D341Med (cell line): ENCODE measurements at regions not wholly inside any gene's neighbourhood (a gene's known extent, or its start where the extent isn't known, plus 50 kb on each side); places are given as distances from the start of the nearest gene placed in this dataset.

ENCODE experiments used
- DNase-seq: peaks from one replicate; pipeline ENCODE4 v3.0.0; 2012; ENCODE audit warnings: low spot score

DNA sequence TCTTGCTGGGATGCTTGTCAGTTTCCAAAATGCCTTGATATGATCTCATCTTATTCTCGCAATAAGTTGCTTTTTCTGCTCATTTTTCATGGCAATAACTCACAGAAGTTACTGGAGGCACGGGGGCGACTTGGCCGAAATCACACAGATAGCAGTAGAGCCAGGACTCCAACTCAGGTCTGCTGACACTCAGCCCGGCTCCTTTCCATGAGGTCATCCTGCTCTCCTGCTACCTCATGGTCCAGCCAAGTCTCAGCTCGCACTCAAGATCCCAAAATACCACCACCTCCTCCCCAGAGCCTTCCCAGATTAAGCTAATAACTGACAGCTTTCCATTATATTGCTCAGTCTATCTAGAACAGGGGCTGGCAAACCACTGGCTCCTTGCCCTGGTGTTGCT is 269.5 kb downstream of the MAP2K4 start:
- no peak for DNase-seq

DNA sequence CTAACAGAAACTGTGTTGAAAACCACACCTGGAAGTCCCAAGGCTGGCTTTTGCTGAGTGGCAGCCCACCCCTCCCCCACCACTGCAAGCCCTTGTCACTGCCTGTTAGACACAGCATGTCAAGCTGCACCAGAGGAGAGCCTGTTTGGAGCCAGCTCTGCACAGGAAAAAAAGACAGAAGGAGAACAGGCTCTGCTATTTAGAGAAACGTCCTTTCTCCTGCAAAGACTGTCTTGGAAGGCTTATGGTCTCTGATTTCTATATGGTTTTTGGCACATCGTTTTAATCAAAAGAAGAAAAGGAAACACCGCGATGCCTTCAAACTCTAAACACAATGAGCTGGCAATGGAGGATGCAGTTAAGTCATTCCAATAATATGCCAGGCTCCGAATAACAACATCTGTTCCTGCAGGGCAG is 275.5 kb downstream of the MAP2K4 start:
- DNase-seq: no peak

DNA sequence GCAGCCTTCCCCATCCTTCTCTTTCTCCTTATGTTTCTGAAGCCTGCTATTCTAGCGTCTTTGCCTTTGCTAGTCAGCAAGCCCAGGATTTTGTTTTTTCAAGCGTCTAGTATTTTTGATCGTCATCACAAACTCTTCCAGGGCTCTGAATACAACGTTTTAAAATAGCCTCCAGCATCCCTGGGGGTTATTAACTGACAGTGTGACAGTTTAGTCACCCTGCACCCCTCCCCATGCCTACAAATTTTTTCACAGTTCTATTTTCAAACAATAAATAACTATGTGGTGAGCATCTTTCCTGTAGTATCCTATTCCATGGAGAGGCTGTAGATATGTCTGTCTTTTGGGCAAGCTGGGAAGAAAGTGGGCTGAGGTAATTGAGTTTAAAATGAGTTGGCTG is 280.9 kb downstream of the MAP2K4 start:
- DNase-seq: no peak

DNA sequence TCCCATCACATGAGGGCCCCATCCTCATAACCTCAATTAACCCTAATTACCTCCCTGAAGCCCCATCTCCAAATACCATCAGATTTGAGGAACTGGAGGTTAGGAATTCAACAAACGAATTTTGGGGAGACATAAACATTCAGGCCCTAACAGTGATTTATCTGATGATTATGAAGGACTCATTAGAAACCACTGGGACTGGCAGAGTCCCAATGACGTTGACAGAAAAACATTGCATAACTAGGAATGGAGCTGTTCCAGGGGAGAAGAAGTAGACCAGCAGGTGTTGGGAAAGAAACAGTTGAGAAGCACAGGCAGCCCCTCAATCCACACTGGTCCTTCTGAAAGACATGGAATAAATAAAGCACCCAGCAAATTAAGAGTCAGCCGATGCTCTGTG is 282.0 kb downstream of the MAP2K4 start:
- no peak for DNase-seq

DNA sequence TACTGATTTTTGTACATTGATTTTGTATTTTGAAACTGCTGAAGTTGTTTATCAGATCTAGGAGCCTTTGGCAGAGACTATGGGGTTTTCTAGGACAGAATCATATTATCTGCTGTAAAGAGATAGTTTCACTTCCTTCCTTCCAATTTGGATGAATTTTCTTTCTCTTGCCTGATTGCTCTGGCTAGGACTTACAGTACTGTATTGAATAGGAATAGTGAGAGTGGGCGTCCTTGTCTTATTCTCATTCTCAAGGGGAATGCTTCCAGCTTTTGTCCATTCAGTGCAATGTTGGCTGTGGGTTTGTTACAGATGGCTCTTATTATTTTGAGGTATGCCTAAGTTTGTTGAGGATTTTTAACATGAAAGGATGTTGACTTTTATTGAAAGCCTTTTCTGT is 290.1 kb downstream of the MAP2K4 start:
- DNase-seq: no peak

DNA sequence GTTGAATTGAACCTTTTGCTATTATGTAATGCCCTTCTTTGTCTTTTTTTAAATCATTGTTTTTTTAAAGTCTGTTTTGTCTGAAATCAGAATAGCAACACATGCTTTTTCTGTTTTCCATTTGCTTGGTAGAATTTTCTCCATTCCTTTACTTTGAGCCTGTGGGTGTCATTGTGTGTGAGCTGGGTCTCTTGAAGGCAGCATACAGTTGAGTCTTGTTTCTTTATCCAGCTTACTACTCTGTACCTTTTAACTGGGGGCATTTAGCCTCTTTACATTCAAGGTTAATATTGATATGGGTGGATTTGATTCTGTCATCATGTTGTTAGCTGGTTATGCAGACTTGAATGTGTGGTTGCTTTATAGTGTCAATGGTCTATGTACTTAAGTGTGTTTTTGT is 292.0 kb downstream of the MAP2K4 start:
- no peak for DNase-seq

DNA sequence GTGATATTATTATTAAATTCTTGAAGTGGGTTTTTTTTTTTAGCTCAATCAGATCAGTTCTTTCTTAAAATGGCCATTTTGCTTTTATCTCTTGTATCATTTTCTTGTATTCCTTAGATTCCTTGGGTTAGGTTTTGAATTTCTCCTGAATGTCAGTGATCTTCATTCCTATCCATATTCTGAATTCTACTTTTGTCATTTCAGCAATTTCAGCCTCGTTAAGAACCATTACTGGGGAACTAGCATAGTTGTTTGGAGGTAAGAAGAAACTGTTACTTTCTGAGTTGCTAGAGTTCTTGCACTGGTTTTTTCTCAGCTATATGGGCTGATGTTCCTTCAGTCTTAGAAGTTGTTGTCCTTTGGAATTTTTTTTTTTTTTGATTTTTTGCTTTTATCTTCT is 293.1 kb downstream of the MAP2K4 start:
- DNase-seq: no peak

DNA sequence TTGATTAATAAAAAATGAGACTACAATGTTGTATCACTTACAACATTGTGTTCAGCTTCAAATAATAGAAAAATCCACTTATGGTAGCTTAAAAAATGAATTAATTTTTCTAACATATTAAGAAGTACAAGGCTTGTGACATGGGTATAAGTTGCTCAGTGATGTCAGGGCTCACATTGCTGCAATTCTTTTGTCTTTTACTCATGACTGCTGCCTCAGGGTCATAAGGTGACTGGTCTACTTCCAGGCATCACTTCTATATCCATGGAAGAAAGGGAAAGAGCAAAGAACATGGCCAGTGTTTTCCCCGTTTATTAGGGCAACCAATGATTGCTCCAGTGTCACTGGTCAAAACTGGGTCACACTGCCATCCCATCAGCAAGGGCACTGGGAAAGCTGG is 295.3 kb downstream of the MAP2K4 start:
- no peak for DNase-seq

DNA sequence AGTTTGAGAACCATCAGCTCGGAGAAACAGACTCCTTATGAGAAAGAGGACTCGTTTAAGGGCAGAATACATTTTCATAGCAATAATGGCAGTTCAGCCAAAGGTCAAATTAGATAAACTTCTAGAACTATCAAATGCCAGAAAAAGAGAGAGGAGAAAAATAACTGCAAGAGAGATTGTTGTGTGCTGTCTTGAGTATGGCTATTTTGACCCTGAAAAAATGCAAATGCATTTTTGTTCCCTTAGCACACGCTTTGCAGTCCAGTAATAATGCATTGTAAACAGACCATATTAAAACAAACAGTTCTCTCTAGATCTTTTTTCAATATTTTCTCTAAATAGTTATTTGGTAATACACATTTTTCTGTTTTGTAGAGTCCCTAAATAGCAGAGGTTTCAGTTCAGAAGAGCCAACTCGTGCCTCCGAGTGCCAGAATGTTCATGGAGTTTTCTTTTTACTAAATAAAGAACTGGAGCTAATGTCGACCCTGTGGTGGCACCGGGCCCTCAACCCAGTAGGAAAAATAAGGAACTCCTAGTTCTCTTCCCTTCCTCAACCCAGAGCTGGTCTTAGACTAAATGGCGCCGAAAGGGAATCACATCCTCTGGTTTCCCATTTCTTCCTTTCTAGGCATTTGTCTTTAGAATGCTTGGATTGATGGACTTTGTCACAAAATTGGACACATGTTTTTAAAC is 298.0 kb downstream of the MAP2K4 start:
- DNase-seq: no peak

DNA sequence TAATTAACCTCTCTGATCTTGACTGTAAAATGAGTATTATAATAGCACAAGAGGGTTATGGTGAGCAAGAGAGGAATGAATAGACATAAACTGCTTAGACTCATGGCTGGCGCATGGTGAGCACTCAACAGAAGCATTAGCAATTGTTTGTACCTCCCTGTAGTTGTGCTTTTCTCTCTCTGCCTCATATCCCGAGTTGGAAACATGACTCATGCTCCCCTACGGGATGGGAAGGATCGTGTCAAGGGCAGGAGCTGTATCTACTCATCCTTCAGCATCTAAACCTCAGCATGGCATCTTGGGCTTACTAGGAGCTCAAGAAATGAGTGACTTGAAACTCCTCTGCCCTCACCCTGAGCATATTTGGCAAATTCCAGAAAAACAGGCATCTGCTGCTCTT is 299.6 kb downstream of the MAP2K4 start:
- DNase-seq: no peak

DNA sequence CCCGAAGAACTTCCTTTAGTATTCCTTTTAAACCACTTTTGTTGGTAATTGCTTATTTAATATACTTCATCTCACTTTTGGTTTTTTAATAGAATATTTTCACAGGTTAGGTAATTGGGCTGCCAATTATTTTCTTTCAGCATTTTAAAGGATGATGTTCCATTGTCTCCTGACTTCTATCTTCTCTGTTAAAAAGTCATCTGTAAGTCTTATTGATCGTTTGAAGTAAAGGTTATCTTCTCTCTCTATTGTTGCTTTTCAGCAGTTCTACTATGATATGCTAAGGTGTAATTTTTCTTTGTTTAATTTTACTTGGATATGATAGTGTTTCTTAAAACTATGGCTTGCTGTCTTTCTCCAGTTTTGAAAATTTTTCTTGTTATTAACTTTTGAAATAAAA is 307.5 kb downstream of the MAP2K4 start:
- no peak for DNase-seq

DNA sequence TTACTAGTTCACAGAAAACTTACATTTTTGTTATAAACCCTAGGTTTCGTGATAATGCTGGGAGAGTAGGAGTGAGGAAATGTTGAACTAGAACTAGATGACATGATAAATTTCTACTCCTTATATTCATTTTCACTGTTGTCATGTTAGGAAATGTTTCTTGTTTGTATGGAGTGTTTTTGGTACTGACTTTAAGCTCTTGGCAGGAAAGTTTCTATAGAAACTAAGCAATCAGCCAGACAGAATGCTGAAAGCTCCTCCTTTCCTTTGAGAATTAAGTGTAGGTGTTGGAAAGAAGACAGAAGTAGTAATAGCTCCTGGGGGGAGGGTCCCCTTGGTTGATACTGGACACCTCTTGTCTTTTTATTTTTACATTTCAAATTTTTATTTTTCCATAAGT is 309.8 kb downstream of the MAP2K4 start:
- DNase-seq: no peak

DNA sequence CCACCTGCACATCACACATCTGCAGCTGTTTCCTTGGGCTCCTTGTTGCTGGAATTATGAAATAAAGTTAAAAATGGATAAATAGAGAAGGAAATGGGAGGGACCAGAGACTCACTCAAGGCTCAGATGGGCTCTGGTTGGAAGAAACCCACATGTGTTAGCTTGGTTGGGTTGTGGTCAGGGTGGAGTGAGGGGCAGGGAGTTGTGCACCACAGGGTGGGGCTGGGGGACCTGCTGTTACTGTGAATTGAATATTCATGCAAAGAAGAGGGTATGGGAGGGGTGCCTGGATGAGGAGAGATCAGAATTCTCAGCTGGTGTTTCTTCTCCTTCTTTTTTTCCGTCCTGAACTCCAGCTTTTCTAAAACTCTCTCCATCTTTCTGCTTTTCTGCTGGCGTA is 320.7 kb downstream of the MAP2K4 start:
- no peak for DNase-seq

DNA sequence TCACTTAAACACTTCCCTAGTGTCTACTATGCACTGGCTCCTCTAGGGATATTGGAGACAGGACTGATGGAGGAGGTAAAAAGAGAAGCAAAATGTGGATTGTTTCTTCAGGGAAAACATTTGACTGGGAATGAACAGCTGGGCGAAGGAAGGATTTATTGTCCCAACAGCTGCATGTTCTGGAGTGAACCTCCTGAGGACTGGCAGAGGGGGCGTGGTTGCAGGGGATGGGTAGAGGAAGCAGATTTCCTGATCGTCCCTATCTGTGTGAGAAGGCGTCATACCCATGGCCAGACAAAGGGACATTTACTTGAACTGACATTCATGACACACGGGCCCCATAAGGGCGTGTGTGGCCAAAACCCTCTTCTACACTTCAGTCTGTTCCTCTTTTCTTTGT is 321.5 kb downstream of the MAP2K4 start:
- DNase-seq: no peak

DNA sequence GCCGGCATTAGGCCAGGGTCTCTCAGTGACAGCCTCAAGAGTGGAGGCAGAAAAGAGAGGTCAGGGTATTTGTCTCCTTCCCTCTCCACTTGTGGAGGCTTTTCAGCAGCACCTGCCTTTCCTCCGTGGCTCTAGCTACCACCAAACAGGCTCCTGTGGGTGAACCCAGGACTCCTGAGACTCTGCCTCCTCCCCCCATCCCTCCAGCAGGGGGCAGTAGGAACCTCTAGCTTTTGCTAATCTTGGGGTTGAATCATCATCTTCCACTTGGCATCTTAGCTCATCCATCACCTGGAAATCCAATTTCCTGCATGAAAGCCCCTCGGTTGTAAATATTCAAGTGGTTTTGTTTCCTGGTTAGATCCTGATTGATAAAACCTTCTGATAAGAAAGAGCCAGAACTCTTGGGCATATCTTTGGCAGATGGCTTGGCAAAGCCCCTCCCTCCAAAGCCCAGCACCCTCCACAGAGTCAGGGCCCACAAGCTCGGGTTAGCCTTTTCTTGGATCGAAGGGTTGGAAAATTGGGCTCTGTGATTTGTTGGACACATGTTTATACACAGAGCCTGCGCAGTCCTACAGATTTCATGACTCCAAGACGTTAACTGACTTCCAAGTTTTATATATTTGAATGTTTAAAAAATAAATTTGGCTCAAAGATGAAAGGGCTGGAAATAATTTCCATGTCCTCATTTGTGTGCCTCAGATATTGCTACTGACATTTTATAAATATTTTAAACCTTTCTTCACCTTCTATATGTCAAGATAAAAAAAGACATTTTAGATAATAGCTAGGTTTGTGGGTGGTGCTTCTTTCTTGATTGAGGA is 322.1 kb downstream of the MAP2K4 start:
- DNase-seq: peak; percentile 39

DNA sequence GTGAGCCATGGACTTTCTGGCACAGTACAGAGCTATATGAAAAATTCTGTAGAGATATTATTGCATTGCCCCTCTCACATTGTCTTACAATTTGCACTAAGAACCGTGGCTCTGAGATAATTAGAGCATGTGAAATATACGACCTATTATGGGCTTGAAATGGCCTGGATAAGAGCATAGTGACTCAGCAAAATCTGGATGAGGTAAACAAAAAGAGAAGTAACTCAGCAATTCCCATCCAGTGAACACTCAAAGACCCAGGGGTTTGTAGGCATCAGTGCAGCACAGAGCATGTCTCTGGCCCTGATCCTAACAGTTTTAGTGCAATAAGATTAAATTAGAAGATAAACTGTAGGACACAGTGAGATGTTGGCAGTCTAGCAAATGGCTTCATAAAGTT is 317.2 kb upstream of the MYOCD start:
- DNase-seq: no peak

DNA sequence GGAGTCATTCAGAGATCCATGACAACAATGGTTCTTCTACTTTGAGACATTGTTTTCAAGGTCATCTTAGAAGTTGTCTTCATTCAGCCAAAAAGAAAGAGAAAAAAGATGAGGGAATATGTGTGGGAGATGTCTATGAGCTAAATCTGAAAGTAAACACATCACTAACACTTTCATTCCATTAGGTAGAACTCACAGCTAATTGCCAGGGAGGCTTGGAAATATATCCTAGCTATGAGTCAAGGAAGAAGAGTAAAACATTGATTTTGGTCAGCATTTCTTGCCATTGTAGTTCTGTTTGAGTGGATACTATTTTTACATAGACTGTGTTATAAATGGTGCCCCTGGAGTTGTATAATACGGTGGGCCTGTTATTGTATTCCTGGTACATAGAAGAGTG is 316.4 kb upstream of the MYOCD start:
- DNase-seq: no peak

DNA sequence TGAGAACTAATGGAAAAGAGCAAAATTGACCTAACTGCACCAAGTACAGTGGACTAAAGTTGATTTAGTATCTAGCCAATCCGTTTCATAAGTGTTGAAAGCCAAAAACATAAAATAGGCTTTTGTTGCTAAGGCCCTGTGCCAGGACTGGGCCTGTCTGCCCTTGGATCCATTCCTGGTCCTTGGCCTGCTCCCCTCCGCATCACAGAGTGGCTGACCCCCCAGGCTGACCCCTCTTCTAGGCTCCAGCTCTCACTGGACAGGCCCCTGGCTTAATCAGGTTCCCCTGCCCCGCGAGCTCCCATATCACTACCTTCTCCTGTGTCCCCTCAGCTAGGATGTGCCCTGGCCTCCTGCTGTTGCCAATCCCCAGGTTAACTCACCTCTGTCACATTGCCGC is 313.6 kb upstream of the MYOCD start:
- no peak for DNase-seq

DNA sequence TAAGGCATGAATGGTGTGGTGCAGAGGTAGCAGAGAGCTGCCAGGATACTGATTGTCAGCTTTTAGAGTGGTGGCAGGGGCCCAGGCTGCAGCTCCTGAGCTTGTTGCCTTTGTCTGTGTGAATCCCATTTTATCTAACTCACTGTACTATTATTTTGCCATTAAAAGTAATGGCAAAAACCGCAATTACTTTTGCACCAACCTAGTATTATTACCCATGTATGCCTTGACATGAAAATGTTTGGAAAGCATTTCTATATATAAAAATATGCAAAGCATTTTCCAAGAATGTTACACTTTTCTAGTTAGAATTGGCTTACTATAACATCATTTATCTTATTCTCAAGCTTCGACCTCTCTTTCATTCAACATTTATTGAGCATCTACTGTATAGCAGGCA is 308.1 kb upstream of the MYOCD start:
- DNase-seq: no peak

DNA sequence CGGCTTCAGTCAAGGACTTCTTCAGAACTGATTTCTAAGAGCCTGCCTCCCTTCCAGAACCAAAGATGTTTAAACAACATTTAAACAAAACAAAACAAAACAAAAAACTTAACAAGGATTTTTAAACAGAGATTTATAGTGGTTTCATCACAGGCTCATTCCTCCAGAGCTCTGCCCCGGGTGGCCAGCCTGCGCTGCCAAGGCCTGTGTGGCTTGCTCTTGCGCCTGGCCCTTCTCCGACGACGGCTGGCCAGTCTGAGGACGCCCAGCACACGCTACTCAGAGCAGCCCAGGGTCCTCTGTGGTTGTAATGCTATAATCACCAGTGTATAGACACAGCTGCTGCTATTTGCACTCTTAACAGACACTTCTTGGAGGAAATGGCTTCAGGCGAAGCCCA is 307.2 kb upstream of the MYOCD start:
- no peak for DNase-seq

DNA sequence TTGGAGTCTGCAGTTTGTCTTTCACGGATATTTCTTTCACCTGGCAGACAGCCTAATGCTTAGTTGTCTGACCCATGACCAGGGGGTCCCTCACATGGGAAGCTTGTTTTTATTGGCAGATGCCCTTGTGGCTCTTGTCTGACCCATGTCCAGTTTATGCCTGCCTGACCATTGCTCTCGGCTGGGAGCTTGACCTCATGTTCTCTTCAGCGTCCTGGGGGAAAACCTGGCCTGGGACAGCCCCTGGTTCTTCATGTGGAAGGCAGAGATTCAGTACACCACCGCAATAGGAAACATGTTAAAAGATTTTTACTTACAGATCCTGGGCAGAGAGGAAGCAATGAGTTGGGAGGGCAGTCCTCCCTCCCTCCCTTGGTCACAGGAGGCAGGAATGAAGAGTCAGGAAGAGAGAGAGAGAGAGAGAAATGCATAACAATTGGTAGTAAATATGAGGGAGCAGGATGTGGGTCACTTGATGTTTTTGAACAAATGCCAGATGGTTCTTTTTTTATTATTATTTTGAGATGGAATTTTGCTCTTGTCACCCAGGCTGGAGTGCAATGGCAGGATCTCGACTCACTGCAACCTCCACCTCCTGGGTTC is 302.7 kb upstream of the MYOCD start:
- DNase-seq: no peak

DNA sequence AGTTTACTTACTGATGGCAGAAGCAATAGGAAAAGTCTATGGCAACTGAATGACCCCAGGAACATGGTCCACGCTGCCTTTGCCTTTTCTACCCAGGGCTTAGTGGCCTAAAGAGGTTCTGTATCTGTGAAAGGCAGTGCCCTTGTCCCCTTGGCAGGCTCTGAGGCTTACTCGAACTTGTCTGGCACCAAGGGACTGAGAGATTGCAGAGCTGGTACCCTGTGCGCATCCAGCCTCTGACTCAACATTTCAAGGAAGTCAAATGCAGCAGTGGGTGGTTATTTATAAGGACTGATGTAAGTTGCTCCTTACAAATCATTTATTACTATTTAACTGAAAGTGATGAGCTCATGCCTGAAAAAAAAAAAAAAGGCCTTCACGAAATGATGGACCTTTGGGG is 299.9 kb upstream of the MYOCD start:
- DNase-seq: no peak

DNA sequence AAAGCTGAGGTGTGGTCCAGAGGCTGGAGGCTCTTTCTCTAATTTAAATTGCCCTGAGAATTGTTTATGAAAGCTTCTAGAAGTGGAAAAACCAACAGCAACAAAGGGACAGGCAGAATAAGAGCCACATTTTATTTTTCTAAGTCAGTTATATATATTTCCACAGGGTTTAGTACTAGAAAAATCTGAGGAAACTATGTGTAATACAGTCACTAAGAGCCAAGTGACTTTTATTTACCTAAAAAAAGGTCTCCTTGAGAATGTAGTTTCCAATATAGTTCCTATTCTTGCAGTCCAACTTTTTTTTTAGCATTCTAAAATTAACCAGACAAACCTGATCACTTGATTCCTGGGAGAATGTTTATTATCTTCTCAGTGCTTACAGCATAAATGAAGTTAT is 296.6 kb upstream of the MYOCD start:
- DNase-seq: no peak

DNA sequence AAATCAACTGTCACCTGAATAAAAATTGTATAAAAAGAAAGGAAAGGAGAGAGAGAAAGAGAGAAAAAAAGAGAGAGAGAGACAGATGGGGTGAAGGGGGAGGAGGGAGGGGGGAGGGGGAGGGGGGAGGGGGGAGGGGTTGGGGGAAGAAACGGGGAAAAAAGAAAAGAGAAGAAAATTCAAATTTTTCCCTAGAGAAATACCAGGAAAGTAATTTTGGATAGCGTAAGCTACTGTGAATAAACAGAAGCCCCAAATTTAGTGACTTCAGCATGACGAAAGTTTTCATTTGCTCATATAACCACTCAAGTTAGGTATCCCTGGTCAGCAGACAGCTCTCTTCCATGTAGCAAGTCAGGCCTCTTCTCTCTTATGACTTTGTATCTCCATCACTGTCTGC is 289.4 kb upstream of the MYOCD start:
- DNase-seq: no peak
